SK-N-MC (cell line): ENCODE measurements at regions not wholly inside any gene's neighbourhood (a gene's known extent, or its start where the extent isn't known, plus 50 kb on each side); places are given as distances from the start of the nearest gene placed in this dataset.
A peak's percentile ranks its signal among the peaks of the same experiment; 100 is the strongest.

Source experiments
- DNase-seq: peaks from one replicate; pipeline ENCODE4 v3.0.0-alpha.2; 2011; ENCODE audit warnings: low read depth, low spot score
- H3K27ac ChIP-seq: fragments of 200-600 bp; sonication (generic); 2 replicates; pipeline ENCODE4 v1.5.1; 2016; ENCODE audit warnings: mixed run types
- H3K36me3 ChIP-seq: fragments of 200-600 bp; sonication (generic); 2 replicates; pipeline ENCODE4 v1.6.1; 2017; ENCODE audit warnings: antibody characterized with exemption, low read length, mixed read lengths; ENCODE audit not compliant: insufficient read depth
- H3K4me3 ChIP-seq: fragments of 200-600 bp; sonication (generic); 2 replicates; pipeline ENCODE4 v1.5.1; 2016
- H3K9ac ChIP-seq: fragments of 200-600 bp; sonication (generic); 2 replicates; pipeline ENCODE4 v1.8.0; 2017; ENCODE audit warnings: mixed run types, mixed read lengths; ENCODE audit not compliant: insufficient read length
- H3K9me3 ChIP-seq: fragments of 200-600 bp; sonication (generic); 2 replicates; pipeline ENCODE4 v1.6.1; 2017; ENCODE audit warnings: low read depth, mild to moderate bottlenecking, antibody characterized with exemption, low read length, moderate library complexity, mixed read lengths
- EZH2 ChIP-seq: fragments of 200-600 bp; sonication (generic); IDR thresholded peaks from one replicate; pipeline ENCODE4 v1.6.1; 2017; ENCODE audit warnings: antibody characterized with exemption
- FOXP2 ChIP-seq: optimal IDR thresholded peaks from 2 replicates; pipeline ENCODE3; 2011; ENCODE audit warnings: mild to moderate bottlenecking, moderate library complexity; ENCODE audit not compliant: insufficient read depth; ENCODE audit errors: extremely low read length, control extremely low read depth
- POLR2AphosphoS5 ChIP-seq: IDR thresholded peaks from 2 replicates; pipeline ENCODE4 v1.6.1; 2012; ENCODE audit warnings: mild to moderate bottlenecking, low read depth, low read length, borderline replicate concordance

DNA sequence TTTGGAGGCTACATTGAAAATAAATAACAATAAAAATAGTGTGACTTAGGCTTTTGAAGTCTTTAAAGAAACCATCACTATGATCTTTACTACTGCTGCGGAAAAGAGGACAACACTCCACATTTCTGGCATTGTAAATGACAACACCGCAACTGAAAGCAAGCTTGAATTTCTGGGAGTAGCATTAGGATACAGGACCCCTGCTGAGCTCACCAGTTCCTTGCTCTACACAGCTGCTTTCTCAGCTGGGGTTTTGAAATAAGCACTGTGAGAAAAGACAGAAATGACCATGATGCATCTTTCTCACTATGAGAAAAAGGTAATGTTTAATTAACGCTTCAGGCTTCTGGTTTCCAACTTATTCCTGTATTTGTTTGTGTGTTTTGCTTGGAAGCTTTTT, 168.0 kb downstream of the TAF11L14 start:
- H3K36me3 ChIP-seq = no peaks in the 10 kb centered on the region
- H3K27ac ChIP-seq = peak overlapping the region; percentile 84
- H3K4me3 ChIP-seq = peak overlapping the region; percentile 63
- no peak for DNase-seq
- no peak overlapping the region for H3K9ac ChIP-seq
- TF ChIP-seq POLR2AphosphoS5 (no peak), FOXP2 (no peak), EZH2 (no peak)
- H3K9me3 ChIP-seq = no peaks in the 10 kb centered on the region

DNA sequence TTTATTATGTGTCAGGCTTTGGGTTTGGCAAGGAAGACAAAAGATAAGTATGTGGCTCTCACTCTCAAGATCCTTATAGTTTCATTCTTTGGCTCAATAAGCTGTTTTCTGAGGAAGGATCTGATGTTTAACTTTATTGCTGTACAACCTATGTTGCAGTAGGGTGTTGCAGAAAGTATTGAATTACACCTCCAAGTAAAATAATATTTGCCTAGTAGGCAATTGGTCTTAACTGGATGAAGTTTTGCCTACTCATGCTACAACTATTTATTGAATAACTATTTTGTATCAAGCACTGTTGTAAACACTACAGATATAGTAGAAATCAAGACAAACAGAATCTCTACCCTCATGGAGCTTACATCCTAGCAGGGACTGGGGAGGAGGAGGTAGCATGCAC, 169.7 kb downstream of the TAF11L14 start:
- Histone ChIP-seq H3K9me3 (no peaks in the 10 kb centered on the region), H3K4me3 (no peak overlapping the region), H3K36me3 (no peaks in the 10 kb centered on the region), H3K27ac (no peak overlapping the region), H3K9ac (no peak overlapping the region)
- DNase-seq = no peak
- TF ChIP-seq FOXP2 (no peak), POLR2AphosphoS5 (no peak), EZH2 (no peak)

DNA sequence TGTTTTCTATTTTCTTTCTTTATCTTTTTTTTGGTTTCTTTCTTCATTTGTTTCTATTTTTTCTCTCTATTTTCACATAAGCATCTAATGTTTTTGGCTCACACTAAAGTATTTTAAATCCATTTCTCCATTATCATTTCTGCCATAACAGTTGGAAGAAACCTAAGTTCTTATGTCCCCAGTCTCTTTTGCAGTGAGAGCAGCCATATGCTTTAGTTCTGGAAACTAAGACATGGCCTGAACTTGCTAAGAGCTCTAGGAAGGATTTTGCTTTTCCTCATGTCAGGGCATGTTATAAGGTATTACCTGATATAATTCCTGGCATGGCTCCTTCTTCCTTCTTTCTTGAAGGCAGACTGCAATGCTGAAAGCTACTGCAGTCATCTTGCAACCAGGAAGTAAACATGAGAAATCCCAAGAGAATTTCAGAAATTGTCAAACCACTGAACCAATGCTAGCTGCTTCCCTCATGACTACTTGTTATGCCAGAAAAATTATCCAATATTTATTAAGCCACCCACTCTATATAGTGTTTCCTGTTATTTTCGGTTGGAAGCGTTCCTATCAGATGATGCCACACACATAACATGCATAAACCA, 171.1 kb downstream of the TAF11L14 start:
- DNase-seq = peak; percentile 44
- Histone ChIP-seq H3K36me3 (no peaks in the 10 kb centered on the region), H3K9ac (peak overlapping the region; percentile 20), H3K9me3 (no peaks in the 10 kb centered on the region), H3K4me3 (peak overlapping the region; percentile 55), H3K27ac (peak overlapping the region; percentile 85)
- no peak for TF ChIP-seq EZH2
- TF ChIP-seq FOXP2 = no peak
- TF ChIP-seq POLR2AphosphoS5 = no peak; the same call in 1 of the 2 replicates

DNA sequence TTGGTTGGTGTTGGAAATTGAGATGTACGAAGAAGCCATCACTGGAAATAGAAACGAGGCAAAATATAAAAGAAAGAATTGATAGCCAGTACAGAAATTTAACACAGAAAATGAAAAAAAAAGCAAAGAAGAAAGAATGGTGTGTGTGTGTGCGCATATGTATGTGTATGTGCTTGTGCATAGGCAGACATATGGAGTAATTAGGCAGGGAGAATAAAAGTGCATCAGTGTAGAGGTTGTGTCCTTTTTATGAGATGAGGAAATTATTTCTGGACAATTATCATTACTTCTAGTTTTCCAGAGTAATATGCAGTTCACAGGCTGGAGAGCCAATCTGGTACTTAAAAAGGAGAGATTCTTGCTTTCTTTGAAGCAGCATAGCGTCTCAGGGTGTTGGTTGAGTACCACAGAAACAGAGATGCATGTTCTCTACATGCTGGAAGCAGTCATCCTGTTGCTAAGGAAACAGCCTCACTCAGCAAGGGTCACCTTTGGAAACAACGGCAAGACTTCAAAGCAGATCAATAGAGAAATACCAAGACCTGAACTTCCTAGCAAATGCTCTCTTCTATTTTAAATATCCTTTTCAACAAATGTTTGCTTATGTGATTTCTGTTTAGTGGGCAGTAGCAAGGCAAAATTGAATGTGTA, 172.7 kb downstream of the TAF11L14 start:
- H3K36me3 ChIP-seq = no peaks in the 10 kb centered on the region
- H3K27ac ChIP-seq = no peak overlapping the region
- no peaks in the 10 kb centered on the region for H3K9me3 ChIP-seq
- DNase-seq = no peak
- no peak overlapping the region for H3K4me3 ChIP-seq
- H3K9ac ChIP-seq = no peak overlapping the region
- TF ChIP-seq EZH2 (no peak), POLR2AphosphoS5 (no peak), FOXP2 (no peak)

DNA sequence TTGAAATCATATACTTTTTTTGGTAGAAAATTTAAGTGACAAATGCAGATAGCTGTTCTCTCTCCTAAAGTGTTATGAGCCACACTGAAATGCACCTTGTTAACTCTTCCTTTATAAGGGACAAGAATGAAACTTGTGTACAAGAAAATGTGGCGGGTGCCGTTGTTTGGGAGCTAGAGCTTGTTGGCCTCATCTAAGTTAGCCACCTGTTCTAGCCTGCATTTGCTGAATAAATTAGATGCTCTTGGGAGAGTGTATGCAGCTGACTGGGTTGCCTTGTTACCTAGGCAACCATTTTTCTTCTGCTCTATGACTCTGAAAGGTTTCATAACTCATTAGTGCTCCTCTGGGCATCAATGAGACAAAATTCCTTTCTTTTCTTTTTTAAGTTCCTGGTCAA, 174.3 kb downstream of the TAF11L14 start:
- Histone ChIP-seq H3K9me3 (no peaks in the 10 kb centered on the region), H3K27ac (no peak overlapping the region)

DNA sequence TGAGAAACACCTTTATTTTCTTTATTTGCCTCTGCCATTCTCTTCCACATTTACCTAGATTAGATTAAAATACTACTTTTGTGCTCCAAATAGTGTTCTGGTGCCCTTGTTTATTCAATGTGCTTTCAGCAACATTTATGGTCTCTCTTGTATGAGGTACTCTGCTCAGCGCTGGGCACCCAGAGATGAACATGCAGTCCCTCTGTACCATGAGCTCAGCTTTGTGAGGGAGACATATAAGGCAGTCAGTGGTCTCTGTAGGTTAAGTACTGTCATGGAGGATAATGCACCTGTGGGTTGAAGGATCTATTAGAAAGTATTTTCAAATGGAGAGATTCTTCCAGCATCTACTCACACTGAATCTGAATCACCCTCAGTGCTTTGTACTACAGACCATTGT, 176.5 kb downstream of the TAF11L14 start:
- TF ChIP-seq EZH2 = no peak
- no peak for TF ChIP-seq FOXP2
- TF ChIP-seq POLR2AphosphoS5 = no peak
- no peaks in the 10 kb centered on the region for H3K9me3 ChIP-seq
- no peak overlapping the region for H3K27ac ChIP-seq
- H3K36me3 ChIP-seq = no peaks in the 10 kb centered on the region
- no peak overlapping the region for H3K9ac ChIP-seq
- H3K4me3 ChIP-seq = no peak overlapping the region
- no peak for DNase-seq

More for the DNA sequence above, 174.3 kb downstream of the TAF11L14 start:
- DNase-seq = no peak
- Histone ChIP-seq H3K36me3 (no peaks in the 10 kb centered on the region), H3K9ac (no peak overlapping the region), H3K4me3 (no peak overlapping the region)
- TF ChIP-seq FOXP2 (no peak), POLR2AphosphoS5 (no peak), EZH2 (no peak)

DNA sequence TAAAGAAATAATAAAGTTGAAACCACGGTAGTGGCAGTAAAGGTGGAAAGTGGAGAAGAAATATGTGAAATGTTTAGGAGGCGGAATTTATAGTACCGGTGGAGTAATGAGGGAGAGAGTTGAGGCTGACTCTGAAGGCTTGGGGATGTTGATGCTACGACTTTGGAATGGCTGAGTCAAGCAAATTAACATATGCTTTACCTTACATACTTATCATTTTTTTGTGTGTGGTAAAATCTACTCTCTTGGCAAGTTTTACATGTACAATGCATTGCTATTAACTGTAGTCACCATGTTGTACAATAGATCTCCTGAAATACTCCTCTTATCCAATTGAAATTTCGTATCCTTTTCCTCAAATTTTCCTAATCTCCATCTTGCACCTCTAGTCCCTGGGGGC, 179.0 kb downstream of the TAF11L14 start:
- Histone ChIP-seq H3K9me3 (no peaks in the 10 kb centered on the region), H3K36me3 (no peaks in the 10 kb centered on the region), H3K9ac (no peak overlapping the region), H3K27ac (no peak overlapping the region), H3K4me3 (no peak overlapping the region)
- TF ChIP-seq EZH2 (no peak), POLR2AphosphoS5 (no peak), FOXP2 (no peak)
- no peak for DNase-seq

DNA sequence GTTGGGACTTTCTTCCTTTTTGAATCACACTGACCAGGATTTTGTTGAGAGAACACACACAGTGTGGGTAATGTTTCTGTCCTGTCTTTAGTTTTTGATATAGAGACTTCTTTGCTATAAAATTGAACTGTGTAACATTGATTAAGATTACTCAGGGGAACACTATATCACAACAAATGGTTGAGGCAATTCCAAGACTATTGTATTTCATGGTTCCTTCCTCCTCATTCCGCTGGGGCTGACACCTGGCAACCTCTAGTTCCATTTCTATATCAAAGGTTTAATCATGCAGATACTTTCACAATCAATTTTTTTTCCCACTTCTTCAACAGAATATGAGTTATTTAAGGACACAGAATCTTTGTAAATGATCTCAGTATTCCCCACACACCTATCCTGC, 182.2 kb downstream of the TAF11L14 start:
- TF ChIP-seq EZH2 = no peak
- TF ChIP-seq POLR2AphosphoS5 = no peak
- TF ChIP-seq FOXP2 = no peak
- no peak overlapping the region for H3K4me3 ChIP-seq
- no peak overlapping the region for H3K9ac ChIP-seq
- DNase-seq = no peak
- no peak overlapping the region for H3K27ac ChIP-seq
- H3K9me3 ChIP-seq = no peaks in the 10 kb centered on the region
- H3K36me3 ChIP-seq = no peaks in the 10 kb centered on the region

DNA sequence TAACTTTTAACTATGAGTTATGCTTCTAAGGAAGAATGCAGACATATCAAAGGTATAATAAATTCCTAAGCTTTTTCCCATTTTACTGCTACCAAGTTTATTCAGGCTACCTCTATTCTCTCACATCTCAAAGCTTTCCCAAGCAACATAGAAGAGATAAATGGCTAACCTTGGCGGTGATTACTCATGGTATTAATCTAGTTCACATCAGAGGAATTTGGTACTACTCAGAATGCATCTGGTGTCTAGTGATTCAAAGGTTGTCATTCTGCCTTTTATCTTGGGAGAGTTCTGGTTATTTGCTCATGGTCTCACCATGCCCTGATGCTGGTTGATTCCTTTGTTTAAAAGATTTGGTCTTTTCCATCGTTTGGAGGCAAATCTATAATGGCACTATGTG, 182.7 kb downstream of the TAF11L14 start:
- no peak for TF ChIP-seq EZH2
- TF ChIP-seq FOXP2 = no peak
- no peak for TF ChIP-seq POLR2AphosphoS5
- Histone ChIP-seq H3K4me3 (no peak overlapping the region), H3K9me3 (no peaks in the 10 kb centered on the region), H3K9ac (no peak overlapping the region), H3K36me3 (no peaks in the 10 kb centered on the region), H3K27ac (no peak overlapping the region)
- no peak for DNase-seq
